MM.1S (cell line): ENCODE measurements at regions not wholly inside any gene's neighbourhood (a gene's known extent, or its start where the extent isn't known, plus 50 kb on each side); places are given as distances from the start of the nearest gene placed in this dataset.

Experiments used
- DNase-seq: peaks from one replicate; pipeline ENCODE4 v3.0.0-alpha.2; 2015
- H2AFZ ChIP-seq: fragments of 300-600 bp; sonication (generic); 2 replicates; pipeline ENCODE4 v1.6.0; 2016; ENCODE audit warnings: antibody characterized with exemption, low read length
- H3F3A ChIP-seq: fragments of 300-600 bp; sonication (generic); 2 replicates; pipeline ENCODE4 v1.6.1; 2016; ENCODE audit warnings: mild to moderate bottlenecking, antibody characterized with exemption, low read length, moderate library complexity, mixed read lengths; ENCODE audit not compliant: insufficient read depth
- H3K27ac ChIP-seq: fragments of 300-600 bp; sonication (generic); 2 replicates; pipeline ENCODE4 v1.5.1; 2016; ENCODE audit warnings: mild to moderate bottlenecking, low read length
- H3K27me3 ChIP-seq: fragments of 300-600 bp; sonication (generic); replicated peaks from 2 replicates; pipeline ENCODE4 v1.6.0; 2016; ENCODE audit warnings: low read length; ENCODE audit not compliant: insufficient read depth
- H3K36me3 ChIP-seq: fragments of 300-600 bp; sonication (generic); replicated peaks from 2 replicates; pipeline ENCODE4 v1.6.1; 2016; ENCODE audit warnings: mild to moderate bottlenecking, low read length, mixed read lengths; ENCODE audit not compliant: insufficient read depth
- H3K4me1 ChIP-seq: fragments of 300-600 bp; sonication (generic); 2 replicates; pipeline ENCODE4 v1.6.1; 2016; ENCODE audit warnings: low read length, mixed read lengths
- H3K4me2 ChIP-seq: fragments of 300-600 bp; sonication (generic); 2 replicates; pipeline ENCODE4 v1.6.0; 2016; ENCODE audit warnings: low read depth, low read length
- H3K4me3 ChIP-seq: fragments of 300-600 bp; sonication (generic); 2 replicates; pipeline ENCODE4 v1.5.1; 2016; ENCODE audit warnings: low read length, mixed read lengths
- H3K79me2 ChIP-seq: fragments of 300-600 bp; sonication (generic); 2 replicates; pipeline ENCODE4 v1.6.1; 2016; ENCODE audit warnings: mixed run types, low read length, mixed read lengths
- H3K9ac ChIP-seq: fragments of 300-600 bp; sonication (generic); 2 replicates; pipeline ENCODE4 v1.6.1; 2016; ENCODE audit warnings: low read length, mixed read lengths
- H3K9me2 ChIP-seq: fragments of 300-600 bp; sonication (generic); replicated peaks from 2 replicates; pipeline ENCODE4 v1.6.1; 2016; ENCODE audit warnings: mild to moderate bottlenecking, low read length, mixed read lengths; ENCODE audit not compliant: insufficient read depth
- H3K9me3 ChIP-seq: fragments of 300-600 bp; sonication (generic); replicated peaks from 2 replicates; pipeline ENCODE4 v1.6.1; 2016; ENCODE audit warnings: mild to moderate bottlenecking, low read length, mixed read lengths; ENCODE audit not compliant: insufficient read depth
- H4K20me1 ChIP-seq: fragments of 300-600 bp; sonication (generic); 2 replicates; pipeline ENCODE4 v1.6.1; 2016; ENCODE audit warnings: mild to moderate bottlenecking, low read length, moderate library complexity, mixed read lengths; ENCODE audit not compliant: insufficient read depth
- EZH2 ChIP-seq: fragments of 300-600 bp; sonication (generic); optimal IDR thresholded peaks from 2 replicates; pipeline ENCODE3; 2017; ENCODE audit warnings: low read depth, mild to moderate bottlenecking, antibody characterized with exemption, low read length, mixed read lengths
- EZH2phosphoT487 ChIP-seq: fragments of 300-600 bp; sonication (generic); IDR thresholded peaks from 2 replicates; pipeline ENCODE4 v1.6.1; 2018; ENCODE audit warnings: antibody characterized with exemption, low read length
- TF ChIP-seq, protein P1 (sequence below): fragments of 300-600 bp; sonication (generic); IDR thresholded peaks from 2 replicates; pipeline ENCODE4 v1.5.1; 2016; ENCODE audit warnings: antibody characterized with exemption, low read length, mixed read lengths

DNA sequence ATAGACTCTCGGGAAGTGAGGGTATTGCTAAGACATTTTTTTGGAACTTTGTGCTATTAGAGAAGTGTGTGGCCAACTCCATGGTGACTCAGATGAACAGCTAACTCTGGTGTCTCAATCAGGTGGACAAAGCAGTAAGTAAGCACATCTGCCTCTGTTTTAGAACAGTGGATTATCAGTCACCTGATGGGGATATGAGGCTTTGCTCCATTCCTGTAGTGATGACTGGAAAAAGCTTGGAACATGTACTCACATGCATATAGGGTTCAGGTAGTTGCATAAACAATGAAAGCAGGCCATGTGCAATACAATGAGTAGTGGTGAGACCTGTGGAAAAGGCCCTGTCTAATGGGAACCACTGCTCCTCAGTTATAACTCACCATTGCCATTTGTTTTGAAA, 168.2 kb upstream of the FBN2 start:
- Histone ChIP-seq H2AFZ (no peak overlapping the region), H3K9me2 (no peaks in the 10 kb centered on the region), H3K79me2 (no peaks in the 10 kb centered on the region), H4K20me1 (no peaks in the 10 kb centered on the region), H3K9ac (no peak overlapping the region), H3K4me1 (no peaks in the 10 kb centered on the region), H3K9me3 (no peaks in the 10 kb centered on the region), H3K27ac (no peak overlapping the region), H3K27me3 (no peaks in the 10 kb centered on the region), H3K4me2 (no peak overlapping the region), H3K36me3 (no peaks in the 10 kb centered on the region), H3K4me3 (no peak overlapping the region), H3F3A (no peaks in the 10 kb centered on the region)
- DNase-seq = no peak
- TF ChIP-seq, protein P1, sequence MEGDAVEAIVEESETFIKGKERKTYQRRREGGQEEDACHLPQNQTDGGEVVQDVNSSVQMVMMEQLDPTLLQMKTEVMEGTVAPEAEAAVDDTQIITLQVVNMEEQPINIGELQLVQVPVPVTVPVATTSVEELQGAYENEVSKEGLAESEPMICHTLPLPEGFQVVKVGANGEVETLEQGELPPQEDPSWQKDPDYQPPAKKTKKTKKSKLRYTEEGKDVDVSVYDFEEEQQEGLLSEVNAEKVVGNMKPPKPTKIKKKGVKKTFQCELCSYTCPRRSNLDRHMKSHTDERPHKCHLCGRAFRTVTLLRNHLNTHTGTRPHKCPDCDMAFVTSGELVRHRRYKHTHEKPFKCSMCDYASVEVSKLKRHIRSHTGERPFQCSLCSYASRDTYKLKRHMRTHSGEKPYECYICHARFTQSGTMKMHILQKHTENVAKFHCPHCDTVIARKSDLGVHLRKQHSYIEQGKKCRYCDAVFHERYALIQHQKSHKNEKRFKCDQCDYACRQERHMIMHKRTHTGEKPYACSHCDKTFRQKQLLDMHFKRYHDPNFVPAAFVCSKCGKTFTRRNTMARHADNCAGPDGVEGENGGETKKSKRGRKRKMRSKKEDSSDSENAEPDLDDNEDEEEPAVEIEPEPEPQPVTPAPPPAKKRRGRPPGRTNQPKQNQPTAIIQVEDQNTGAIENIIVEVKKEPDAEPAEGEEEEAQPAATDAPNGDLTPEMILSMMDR = no peak
- TF ChIP-seq EZH2phosphoT487 (no peak), EZH2 (no peak)

DNA sequence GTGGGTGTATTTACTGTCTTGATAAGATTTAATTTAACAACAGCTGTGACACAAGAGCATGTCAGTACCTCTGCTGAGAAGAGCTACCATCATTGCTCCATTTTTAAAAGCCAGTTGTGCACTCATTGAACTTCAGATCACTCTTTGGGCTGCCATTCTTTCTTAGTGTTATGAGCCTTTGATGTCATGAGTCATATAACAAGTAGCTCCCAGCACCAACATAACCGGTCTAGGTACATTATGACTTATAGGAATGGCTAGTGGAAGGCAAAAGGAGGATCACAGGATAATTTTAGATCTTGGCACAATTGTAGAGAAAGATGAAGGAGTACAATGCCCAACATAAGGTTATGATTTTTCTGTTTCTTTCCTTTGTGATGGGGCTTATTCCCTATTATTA, 170.8 kb upstream of the FBN2 start:
- Histone ChIP-seq H3K4me2 (no peak overlapping the region), H3K9me2 (no peaks in the 10 kb centered on the region), H4K20me1 (no peaks in the 10 kb centered on the region), H3K4me3 (no peak overlapping the region), H3K79me2 (no peaks in the 10 kb centered on the region), H3K27me3 (no peaks in the 10 kb centered on the region), H2AFZ (no peak overlapping the region), H3K9me3 (no peaks in the 10 kb centered on the region), H3K27ac (no peak overlapping the region), H3F3A (no peaks in the 10 kb centered on the region), H3K36me3 (no peaks in the 10 kb centered on the region), H3K4me1 (no peaks in the 10 kb centered on the region), H3K9ac (no peak overlapping the region)
- no peak for TF ChIP-seq EZH2
- TF ChIP-seq EZH2phosphoT487 = no peak
- no peak for DNase-seq

DNA sequence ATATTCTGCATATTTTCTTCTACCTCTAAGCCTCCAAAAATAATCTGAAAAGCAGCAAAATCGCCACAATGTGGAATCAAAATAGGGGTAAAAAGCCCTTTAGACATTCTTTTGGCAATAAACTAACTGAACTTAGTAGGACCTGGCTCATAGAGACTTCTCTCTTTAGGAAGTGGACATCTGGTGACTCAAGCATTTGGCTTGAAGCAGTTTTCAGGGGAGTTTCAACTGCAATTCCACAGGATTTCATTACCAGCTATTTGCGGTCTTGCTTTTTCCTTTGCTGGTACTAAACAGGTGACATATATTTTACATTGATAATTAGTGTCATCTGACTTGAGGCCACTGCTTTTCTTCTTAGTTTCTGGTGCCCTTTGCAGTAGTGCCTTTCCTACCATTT, 173.2 kb upstream of the FBN2 start:
- no peaks in the 10 kb centered on the region for H3K79me2 ChIP-seq
- H3K4me2 ChIP-seq = no peak overlapping the region
- H3K4me1 ChIP-seq = no peaks in the 10 kb centered on the region
- H3K9me3 ChIP-seq = no peaks in the 10 kb centered on the region
- no peaks in the 10 kb centered on the region for H3K27me3 ChIP-seq
- no peaks in the 10 kb centered on the region for H3K9me2 ChIP-seq
- no peaks in the 10 kb centered on the region for H3F3A ChIP-seq
- H3K4me3 ChIP-seq = no peak overlapping the region
- no peaks in the 10 kb centered on the region for H3K36me3 ChIP-seq
- no peak for TF ChIP-seq EZH2
- no peak for TF ChIP-seq EZH2phosphoT487
- TF ChIP-seq, protein P1 = no peak
- no peak overlapping the region for H2AFZ ChIP-seq
- H3K27ac ChIP-seq = no peak overlapping the region
- DNase-seq = no peak
- H4K20me1 ChIP-seq = no peaks in the 10 kb centered on the region
- H3K9ac ChIP-seq = no peak overlapping the region

DNA sequence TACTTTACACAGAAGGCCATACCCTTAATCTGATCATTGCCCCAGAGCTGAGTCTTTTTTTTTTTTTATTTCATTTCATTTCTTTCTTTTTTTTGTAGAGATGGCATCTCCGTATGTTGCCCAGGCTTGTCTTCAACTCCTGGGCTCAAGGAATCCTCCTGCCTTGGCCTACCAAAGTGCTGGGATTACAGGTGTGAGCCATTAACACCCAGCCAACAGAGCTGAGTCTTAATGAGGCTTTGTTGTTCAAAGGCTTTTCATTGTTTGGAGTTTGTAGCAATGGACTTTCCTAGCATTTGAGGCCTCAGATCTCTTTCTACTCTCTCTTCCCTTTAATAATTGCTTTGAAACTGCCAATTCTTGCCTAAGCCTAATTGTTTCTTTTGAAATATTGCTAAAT, 176.5 kb upstream of the FBN2 start:
- H3K4me3 ChIP-seq = no peak overlapping the region
- no peak overlapping the region for H3K9ac ChIP-seq
- no peak overlapping the region for H2AFZ ChIP-seq
- DNase-seq = no peak
- no peaks in the 10 kb centered on the region for H3K4me1 ChIP-seq
- H4K20me1 ChIP-seq = no peaks in the 10 kb centered on the region
- H3K9me2 ChIP-seq = no peaks in the 10 kb centered on the region
- H3K9me3 ChIP-seq = no peaks in the 10 kb centered on the region
- no peaks in the 10 kb centered on the region for H3K79me2 ChIP-seq
- H3K36me3 ChIP-seq = no peaks in the 10 kb centered on the region
- TF ChIP-seq EZH2 (no peak), EZH2phosphoT487 (no peak)
- TF ChIP-seq, protein P1 = no peak
- no peak overlapping the region for H3K4me2 ChIP-seq
- no peaks in the 10 kb centered on the region for H3F3A ChIP-seq
- H3K27ac ChIP-seq = no peak overlapping the region
- H3K27me3 ChIP-seq = no peaks in the 10 kb centered on the region
